GM19025 (cell line): ENCODE measurements at regions not wholly inside any gene's neighbourhood (a gene's known extent, or its start where the extent isn't known, plus 50 kb on each side); places are given as distances from the start of the nearest gene placed in this dataset.

ENCODE experiments used
- ATAC-seq: cut with Tn5 transposase; IDR thresholded peaks from one replicate; pipeline ENCODE4 v1.9.1; 2021; ENCODE audit warnings: mild to moderate bottlenecking, low read depth, moderate library complexity; ENCODE audit not compliant: unreplicated experiment

- peak; percentile 83 for ATAC-seq
Measured at GRCh38 chr12:125406131-125406530, 340.9 kb downstream of the AACS start.

DNA sequence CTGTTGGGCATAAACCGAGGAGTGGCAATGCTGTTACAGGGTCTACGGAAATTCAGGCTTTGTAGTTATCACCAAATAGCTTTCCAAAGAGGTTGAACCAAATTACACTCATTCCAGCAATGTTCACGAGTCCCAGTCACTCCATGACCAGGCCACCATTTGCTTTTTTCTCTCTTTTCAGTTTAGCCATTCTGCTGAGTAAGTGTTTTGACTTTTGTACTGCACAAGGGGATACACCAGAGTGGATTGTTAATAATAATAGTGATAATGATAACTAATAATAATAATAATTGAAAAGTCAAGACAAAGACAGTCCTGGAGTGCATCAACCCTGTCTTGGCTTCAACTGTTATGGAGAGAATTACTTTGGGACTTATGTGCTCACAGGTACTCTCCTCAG lies 343.5 kb downstream of the AACS start:
- no peak for ATAC-seq

DNA sequence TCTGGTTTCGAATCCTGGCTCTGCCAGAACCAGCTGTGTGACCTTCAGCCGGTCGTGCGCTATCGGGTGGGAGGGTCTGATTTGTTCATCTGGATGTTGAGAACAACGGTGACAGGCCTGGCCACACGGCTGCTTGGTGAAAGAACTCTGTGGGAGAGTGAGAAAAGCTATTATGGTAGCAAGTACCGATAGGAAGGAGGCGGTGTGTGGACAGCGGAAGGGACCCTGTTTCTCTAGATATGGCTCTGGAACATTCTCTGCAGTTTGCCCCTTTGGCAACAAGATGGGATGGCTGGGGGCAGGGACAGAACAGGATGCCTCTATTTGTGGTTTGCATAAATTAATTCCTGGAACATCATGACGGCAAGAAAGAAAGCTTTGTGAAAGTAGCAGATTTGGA lies 347.3 kb downstream of the AACS start:
- ATAC-seq: no peak

GRCh38 chr12:125417446-125417845 lies 352.2 kb downstream of the AACS start:
- ATAC-seq: no peak

GRCh38 chr12:125418902-125419564 lies 353.8 kb downstream of the AACS start:
- peak; percentile 87 for ATAC-seq

- no peak for ATAC-seq
Measured at GRCh38 chr12:125424909-125425308, 359.7 kb downstream of the AACS start.

- no peak for ATAC-seq
Measured at GRCh38 chr12:125431516-125431915, 366.3 kb downstream of the AACS start.

GRCh38 chr12:125434131-125434530 lies 368.9 kb downstream of the AACS start:
- no peak for ATAC-seq

GRCh38 chr12:125434936-125435443 lies 369.8 kb downstream of the AACS start:
- ATAC-seq: peak; percentile 87

DNA sequence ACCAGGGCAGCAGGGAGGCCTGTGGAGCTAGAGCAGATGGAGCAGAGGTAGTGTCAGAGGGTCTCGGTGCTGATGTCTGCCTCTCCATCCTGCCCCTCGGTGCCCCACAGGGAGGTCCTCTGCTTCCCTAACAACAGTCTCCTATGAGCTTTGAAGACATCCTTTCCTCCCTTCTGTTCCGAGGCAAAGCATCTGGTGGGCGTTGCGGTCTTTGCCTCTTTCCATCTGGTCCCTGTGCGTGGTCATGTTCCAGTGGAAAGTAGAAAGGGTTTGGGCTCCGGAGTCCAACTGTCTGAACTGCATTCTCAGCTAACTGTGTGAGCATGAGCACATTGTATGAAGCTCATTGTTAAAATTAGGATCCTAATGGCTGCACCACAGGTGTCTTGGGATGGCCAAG lies 370.6 kb downstream of the AACS start:
- no peak for ATAC-seq

DNA sequence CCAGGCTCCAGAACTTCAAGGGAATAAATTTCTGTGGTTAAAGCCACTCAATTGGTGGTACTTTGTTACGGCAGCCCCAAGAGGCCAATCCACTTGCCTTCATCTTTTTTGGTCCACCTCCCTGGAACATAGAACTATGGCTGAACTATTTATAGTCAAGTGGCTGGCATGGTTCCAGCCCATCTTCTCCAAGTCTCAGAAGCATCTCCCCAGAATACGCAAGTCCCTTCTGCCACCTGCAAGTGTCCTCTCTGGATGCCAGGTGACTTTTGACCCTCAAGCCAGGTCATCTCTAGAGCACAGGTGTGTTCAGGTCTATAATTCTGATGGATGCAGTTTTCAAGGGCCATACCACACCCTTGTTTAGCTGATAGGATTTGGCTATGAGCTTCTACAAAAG lies 371.5 kb downstream of the AACS start:
- ATAC-seq: no peak

GRCh38 chr12:125440399-125440798 lies 375.2 kb downstream of the AACS start:
- ATAC-seq: no peak

DNA sequence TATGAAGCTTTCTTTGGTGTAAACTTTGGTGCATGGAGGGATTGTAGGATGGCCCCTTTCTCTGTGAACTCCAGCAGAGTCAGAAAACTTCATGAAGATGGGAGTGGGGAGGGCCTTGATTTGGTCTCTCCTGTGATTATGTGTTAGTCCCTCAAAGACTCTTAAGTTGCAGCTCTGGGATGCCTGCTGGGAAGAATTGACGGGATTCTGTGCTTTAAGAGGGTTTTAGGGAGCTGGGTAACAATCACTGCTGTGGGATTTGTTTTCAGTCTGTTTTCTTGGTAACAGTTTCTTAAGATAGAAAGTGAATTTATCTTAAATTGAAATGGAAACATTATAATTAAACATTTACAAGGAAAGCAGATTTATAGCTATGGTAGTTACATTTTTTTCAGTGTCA lies 378.1 kb downstream of the AACS start:
- no peak for ATAC-seq

- no peak for ATAC-seq
Measured at GRCh38 chr12:125451408-125451807, 386.2 kb downstream of the AACS start.

DNA sequence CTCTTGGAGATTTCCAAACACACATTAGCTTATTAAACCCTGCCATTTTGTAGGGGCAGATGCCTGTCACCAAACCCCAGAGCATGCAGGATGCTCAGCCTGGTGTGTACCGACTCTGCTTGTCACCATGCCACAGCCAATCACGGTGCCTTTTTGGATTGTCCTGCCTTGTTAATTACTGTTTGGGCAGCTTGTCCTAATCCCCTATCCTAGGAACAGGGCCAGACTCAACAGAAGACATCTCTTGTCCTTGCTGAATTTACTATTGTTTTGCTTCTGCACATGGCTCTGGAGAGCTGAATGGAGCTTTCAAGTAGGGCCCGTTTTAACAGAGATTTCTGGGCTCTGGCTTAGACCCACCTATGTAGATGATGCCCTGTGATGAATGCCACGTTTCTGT lies 388.5 kb downstream of the AACS start:
- ATAC-seq: no peak

- ATAC-seq: no peak
Measured at GRCh38 chr12:125454291-125454690, 389.1 kb downstream of the AACS start.

GRCh38 chr12:125454786-125455480 lies 389.7 kb downstream of the AACS start:
- ATAC-seq: no peak

- ATAC-seq: no peak
Measured at GRCh38 chr12:125455556-125455955, 390.3 kb downstream of the AACS start.

- no peak for ATAC-seq
Measured at GRCh38 chr12:125458552-125459268, 393.5 kb downstream of the AACS start.

- ATAC-seq: no peak
Measured at GRCh38 chr12:125461831-125462230, 396.6 kb downstream of the AACS start.

- ATAC-seq: no peak
Measured at GRCh38 chr12:125463386-125463785, 398.2 kb downstream of the AACS start.
